MCF 10A (cell line): ENCODE measurements at regions not wholly inside any gene's neighbourhood (a gene's known extent, or its start where the extent isn't known, plus 50 kb on each side); places are given as distances from the start of the nearest gene placed in this dataset.

Experiments used
- BruUV-seq: library from RNA; stranded (reverse); fragments of 400-500 nt; replicated peaks from 2 replicates; lab custom pipeline; 2021; lab: Mats Ljungman, UMichigan
- CTCF ChIA-PET: fragments of 300-600 bp; sonication (Branson Sonifier 250); formaldehyde crosslinking; extraction: SDS; loops from one replicate; lab custom pipeline; 2021; ENCODE audit warnings: antibody characterized with exemption, inconsistent platforms; lab: Yijun Ruan, JAX
- POLR2A ChIA-PET: fragments of 300-600, 350-650 bp; sonication (Branson Sonifier 250); formaldehyde crosslinking; extraction: SDS; loops from one replicate; lab custom pipeline; 2020; ENCODE audit warnings: antibody characterized with exemption, inconsistent platforms; lab: Yijun Ruan, JAX
- DNase-seq: peaks from one replicate; pipeline ENCODE4 v3.0.0-alpha.2; 2018; ENCODE audit not compliant: unreplicated experiment
- H3K27ac Mint-ChIP-seq: one replicate; pipeline ENCODE4 v1.8.0; 2022; ENCODE audit warnings: mild to moderate bottlenecking, low read depth, mixed read lengths; ENCODE audit not compliant: unreplicated experiment
- H3K27me3 Mint-ChIP-seq: one replicate; pipeline ENCODE4 v1.8.0; 2022; ENCODE audit warnings: mixed read lengths; ENCODE audit not compliant: insufficient read depth, unreplicated experiment
- H3K36me3 Mint-ChIP-seq: one replicate; pipeline ENCODE4 v1.8.0; 2022; ENCODE audit warnings: mild to moderate bottlenecking, moderate library complexity, mixed read lengths; ENCODE audit not compliant: insufficient read depth, unreplicated experiment
- H3K4me1 Mint-ChIP-seq: one replicate; pipeline ENCODE4 v1.8.0; 2022; ENCODE audit warnings: mixed read lengths; ENCODE audit not compliant: insufficient read depth, unreplicated experiment
- H3K4me3 Mint-ChIP-seq: one replicate; pipeline ENCODE4 v1.8.0; 2022; ENCODE audit warnings: mild to moderate bottlenecking, moderate library complexity, mixed read lengths; ENCODE audit not compliant: unreplicated experiment
- H3K9me3 Mint-ChIP-seq: one replicate; pipeline ENCODE4 v1.8.0; 2022; ENCODE audit warnings: mixed read lengths; ENCODE audit not compliant: unreplicated experiment
- intact Hi-C: fragments of 100-400 bp; cut with micrococcal nuclease; formaldehyde crosslinking; loops from 2 replicates; pipeline ENCODE4 v1.14.1; 2022
- TF ChIP-seq, protein P1 (sequence below): fragments of 200-600 bp; IDR thresholded peaks from one replicate; pipeline ENCODE4 v1.8.0; 2022; ENCODE audit warnings: antibody characterized with exemption, mild to moderate bottlenecking; ENCODE audit not compliant: unreplicated experiment

- Mint-ChIP-seq H3K27ac (no peak overlapping the region), H3K27me3 (no peaks in the 10 kb centered on the region), H3K36me3 (no peaks in the 10 kb centered on the region), H3K4me1 (no peaks in the 10 kb centered on the region), H3K9me3 (no peaks in the 10 kb centered on the region), H3K4me3 (no peak overlapping the region)
- intact Hi-C loops, result no loop called here
- ChIA-PET CTCF (no interaction called here), POLR2A (no interaction called here)
- BruUV-seq, result no TSS peak
- no peak for DNase-seq
- TF ChIP-seq, protein P1, sequence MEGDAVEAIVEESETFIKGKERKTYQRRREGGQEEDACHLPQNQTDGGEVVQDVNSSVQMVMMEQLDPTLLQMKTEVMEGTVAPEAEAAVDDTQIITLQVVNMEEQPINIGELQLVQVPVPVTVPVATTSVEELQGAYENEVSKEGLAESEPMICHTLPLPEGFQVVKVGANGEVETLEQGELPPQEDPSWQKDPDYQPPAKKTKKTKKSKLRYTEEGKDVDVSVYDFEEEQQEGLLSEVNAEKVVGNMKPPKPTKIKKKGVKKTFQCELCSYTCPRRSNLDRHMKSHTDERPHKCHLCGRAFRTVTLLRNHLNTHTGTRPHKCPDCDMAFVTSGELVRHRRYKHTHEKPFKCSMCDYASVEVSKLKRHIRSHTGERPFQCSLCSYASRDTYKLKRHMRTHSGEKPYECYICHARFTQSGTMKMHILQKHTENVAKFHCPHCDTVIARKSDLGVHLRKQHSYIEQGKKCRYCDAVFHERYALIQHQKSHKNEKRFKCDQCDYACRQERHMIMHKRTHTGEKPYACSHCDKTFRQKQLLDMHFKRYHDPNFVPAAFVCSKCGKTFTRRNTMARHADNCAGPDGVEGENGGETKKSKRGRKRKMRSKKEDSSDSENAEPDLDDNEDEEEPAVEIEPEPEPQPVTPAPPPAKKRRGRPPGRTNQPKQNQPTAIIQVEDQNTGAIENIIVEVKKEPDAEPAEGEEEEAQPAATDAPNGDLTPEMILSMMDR, result no peak
Observed at GRCh38 chr6:166697113-166697512, 70.1 kb upstream of the RPS6KA2 start.

- intact Hi-C loops, result no loop called here
- no peaks in the 10 kb centered on the region for H3K36me3 Mint-ChIP-seq
- DNase-seq, result no peak
Observed at GRCh38 chr6:166693880-166694279, 66.8 kb upstream of the RPS6KA2 start.

GRCh38 chr6:166692723-166693302 lies 65.8 kb upstream of the RPS6KA2 start:
- CTCF ChIA-PET, result no interaction called here
- Mint-ChIP-seq H3K4me3 (no peak overlapping the region), H3K9me3 (no peaks in the 10 kb centered on the region), H3K4me1 (peaks cover 8% of the 10 kb centered on the region), H3K27me3 (peaks cover 3% of the 10 kb centered on the region), H3K27ac (no peak overlapping the region), H3K36me3 (no peaks in the 10 kb centered on the region)
- intact Hi-C loops, result no loop called here
- POLR2A ChIA-PET, result no interaction called here
- DNase-seq, result no peak
- TF ChIP-seq, protein P1, result no peak
- BruUV-seq, result no TSS peak

More at GRCh38 chr6:166693880-166694279, 66.8 kb upstream of the RPS6KA2 start:
- Mint-ChIP-seq H3K4me1 (peaks cover 8% of the 10 kb centered on the region), H3K27me3 (no peaks in the 10 kb centered on the region), H3K27ac (no peak overlapping the region), H3K9me3 (no peaks in the 10 kb centered on the region), H3K4me3 (no peak overlapping the region)
- ChIA-PET POLR2A (no interaction called here), CTCF (no interaction called here)
- TF ChIP-seq, protein P1, result no peak
- no TSS peak for BruUV-seq

DNA sequence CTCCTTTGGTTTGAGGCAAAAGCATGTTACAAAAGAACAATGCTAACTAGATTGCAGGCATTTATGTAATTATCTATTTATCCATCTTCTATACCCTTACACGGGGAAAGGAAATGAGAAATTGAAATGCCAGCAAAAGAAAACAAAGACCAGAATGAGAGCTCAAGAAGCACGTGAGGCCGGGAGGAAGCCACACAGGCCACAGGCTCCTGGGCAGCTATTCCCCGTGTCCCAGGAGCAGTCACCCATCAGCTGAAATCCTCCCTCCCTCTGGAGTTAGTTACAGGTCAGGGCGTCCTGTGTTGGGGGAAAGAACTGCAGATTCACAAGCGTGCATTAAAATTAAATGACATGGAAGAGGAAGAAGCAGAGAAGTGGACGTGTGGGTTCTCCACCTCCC lies 64.7 kb upstream of the RPS6KA2 start:
- H3K27me3 Mint-ChIP-seq, result peaks cover 14% of the 10 kb centered on the region
- H3K9me3 Mint-ChIP-seq, result no peaks in the 10 kb centered on the region
- peaks cover 8% of the 10 kb centered on the region for H3K4me1 Mint-ChIP-seq
- no TSS peak for BruUV-seq
- DNase-seq, result no peak
- no peak overlapping the region for H3K27ac Mint-ChIP-seq
- intact Hi-C loops, result no loop called here
- ChIA-PET POLR2A (interaction anchor here (0.7 to 0.8 kb wide), 2 partner anchors 12 to 75 kb away, joined by 3 read pairs; no protein-coding TSS in a partner anchor), CTCF (no interaction called here)
- no peak overlapping the region for H3K4me3 Mint-ChIP-seq
- TF ChIP-seq, protein P1, result no peak
- H3K36me3 Mint-ChIP-seq, result no peaks in the 10 kb centered on the region
